ENCODE measurements at regions not wholly inside any gene's neighbourhood (a gene's known extent, or its start where the extent isn't known, plus 50 kb on each side); places are given as distances from the start of the nearest gene placed in this dataset.

DNA sequence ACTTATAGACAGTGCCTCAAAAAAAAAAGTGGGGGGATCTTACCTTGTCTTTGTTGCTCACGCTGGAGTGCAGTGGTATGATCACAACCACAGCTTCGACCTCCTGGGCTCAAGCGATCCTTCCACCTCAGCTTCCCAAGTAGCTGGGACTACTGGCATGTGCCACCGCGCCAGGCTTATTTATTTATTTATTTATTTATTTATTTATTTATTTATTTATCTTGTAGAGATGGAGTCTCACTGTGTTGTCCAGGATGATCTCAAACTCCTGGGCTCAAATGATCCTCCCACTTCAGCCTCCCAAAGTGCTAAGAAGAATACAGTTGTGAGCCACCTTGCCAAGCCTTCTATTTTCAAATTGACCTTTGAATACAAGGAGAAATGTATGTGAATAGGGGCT is 553.0 kb upstream of the BTBD3 start:
- intact Hi-C loops (cut with micrococcal nuclease; ENCODE audit: unreplicated experiment), result no loop called here
- no peaks in the 10 kb centered on the region for H3K9me2 ChIP-seq (ENCODE audit: insufficient read depth, low read length)
- ChIA-PET CTCF (ENCODE audit: unreplicated experiment) (no interaction called here), POLR2A (no interaction called here)
- no peaks in the 10 kb centered on the region for H3K79me2 ChIP-seq (ENCODE audit: insufficient read depth, low read depth, low read length)
- no peak overlapping the region for H3K27ac ChIP-seq (ENCODE audit: low read depth, low read length, poor library complexity, severe bottlenecking)
- H3K4me1 ChIP-seq (ENCODE audit: insufficient read depth, low read length, poor library complexity, severe bottlenecking), result no peaks in the 10 kb centered on the region
- no TSS peak for BruUV-seq (replicated peaks)
- no peaks in the 10 kb centered on the region for H4K20me1 ChIP-seq (ENCODE audit: insufficient read depth, low read length)
- H3K36me3 ChIP-seq (ENCODE audit: insufficient read depth, low read length), result no peaks in the 10 kb centered on the region
- no peak for TF ChIP-seq CTCF (conservative IDR thresholded peaks at IDR 0.05; ENCODE audit: low read length)
- TF ChIP-seq EZH2phosphoT487 (IDR thresholded peaks at IDR 0.05; ENCODE audit: borderline replicate concordance, low read depth, low read length), result no peak
- H2AFZ ChIP-seq (ENCODE audit: low read length), result no peak overlapping the region
- no peak for DNase-seq (ENCODE audit: low spot score)
- no peak overlapping the region for H3K4me3 ChIP-seq (ENCODE audit: low read depth, low read length, poor library complexity, severe bottlenecking)
- no peak overlapping the region for H3K4me2 ChIP-seq (ENCODE audit: low read length)
- H3K9me3 ChIP-seq (ENCODE audit: low read length), result no peaks in the 10 kb centered on the region

DNA sequence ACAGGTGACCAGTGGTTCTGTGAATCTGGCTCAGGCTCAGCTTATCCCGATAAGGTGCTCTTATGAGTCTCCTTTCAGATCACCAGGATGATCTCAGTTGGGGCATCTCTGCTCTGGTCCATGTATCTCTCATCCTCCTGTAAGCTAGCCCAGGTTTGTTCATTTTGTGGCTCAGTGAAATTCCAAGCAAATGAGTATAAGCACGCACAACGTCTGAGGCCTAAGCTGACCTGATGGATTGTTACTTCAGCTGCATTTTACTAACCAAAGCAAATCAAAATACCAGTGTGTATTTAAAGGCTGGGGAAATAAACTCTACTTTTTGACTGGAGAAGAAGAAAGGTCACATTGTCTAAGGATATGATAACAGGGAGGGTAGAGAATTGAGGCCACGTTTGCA is 551.0 kb upstream of the BTBD3 start:
- H3K4me1 ChIP-seq (ENCODE audit: insufficient read depth, low read length, poor library complexity, severe bottlenecking), result no peaks in the 10 kb centered on the region
- no peak for DNase-seq (ENCODE audit: low spot score)

GRCh38 chr20:11368499-11368898 is 549.2 kb upstream of the BTBD3 start:
- no peak for TF ChIP-seq EZH2phosphoT487 (IDR thresholded peaks at IDR 0.05; ENCODE audit: borderline replicate concordance, low read depth, low read length)
- no peak for TF ChIP-seq CTCF (conservative IDR thresholded peaks at IDR 0.05; ENCODE audit: low read length)

More for the DNA sequence above, 551.0 kb upstream of the BTBD3 start:
- no TSS peak for BruUV-seq (replicated peaks)
- TF ChIP-seq EZH2phosphoT487 (IDR thresholded peaks at IDR 0.05; ENCODE audit: borderline replicate concordance, low read depth, low read length) (no peak), CTCF (conservative IDR thresholded peaks at IDR 0.05; ENCODE audit: low read length) (no peak)
- no peak overlapping the region for H3K27ac ChIP-seq (ENCODE audit: low read depth, low read length, poor library complexity, severe bottlenecking)
- H3K9me3 ChIP-seq (ENCODE audit: low read length), result no peaks in the 10 kb centered on the region
- POLR2A ChIA-PET, result no interaction called here
- no peak overlapping the region for H3K4me2 ChIP-seq (ENCODE audit: low read length)
- H3K36me3 ChIP-seq (ENCODE audit: insufficient read depth, low read length), result no peaks in the 10 kb centered on the region
- no peak overlapping the region for H2AFZ ChIP-seq (ENCODE audit: low read length)
- no peaks in the 10 kb centered on the region for H4K20me1 ChIP-seq (ENCODE audit: insufficient read depth, low read length)
- H3K9me2 ChIP-seq (ENCODE audit: insufficient read depth, low read length), result no peaks in the 10 kb centered on the region
- H3K4me3 ChIP-seq (ENCODE audit: low read depth, low read length, poor library complexity, severe bottlenecking), result no peak overlapping the region
- intact Hi-C loops (cut with micrococcal nuclease; ENCODE audit: unreplicated experiment), result no loop called here
- CTCF ChIA-PET (ENCODE audit: unreplicated experiment), result no interaction called here
- no peaks in the 10 kb centered on the region for H3K79me2 ChIP-seq (ENCODE audit: insufficient read depth, low read depth, low read length)

More at GRCh38 chr20:11368499-11368898, 549.2 kb upstream of the BTBD3 start:
- no peaks in the 10 kb centered on the region for H3K9me3 ChIP-seq (ENCODE audit: low read length)
- no peaks in the 10 kb centered on the region for H3K36me3 ChIP-seq (ENCODE audit: insufficient read depth, low read length)
- CTCF ChIA-PET (ENCODE audit: unreplicated experiment), result no interaction called here
- H2AFZ ChIP-seq (ENCODE audit: low read length), result no peak overlapping the region
- POLR2A ChIA-PET, result no interaction called here
- no peaks in the 10 kb centered on the region for H3K9me2 ChIP-seq (ENCODE audit: insufficient read depth, low read length)
- H3K4me2 ChIP-seq (ENCODE audit: low read length), result no peak overlapping the region
- no peaks in the 10 kb centered on the region for H4K20me1 ChIP-seq (ENCODE audit: insufficient read depth, low read length)
- H3K4me1 ChIP-seq (ENCODE audit: insufficient read depth, low read length, poor library complexity, severe bottlenecking), result no peaks in the 10 kb centered on the region
- intact Hi-C loops (cut with micrococcal nuclease; ENCODE audit: unreplicated experiment), result no loop called here
- H3K4me3 ChIP-seq (ENCODE audit: low read depth, low read length, poor library complexity, severe bottlenecking), result no peak overlapping the region
- no TSS peak for BruUV-seq (replicated peaks)
- no peak overlapping the region for H3K27ac ChIP-seq (ENCODE audit: low read depth, low read length, poor library complexity, severe bottlenecking)
- DNase-seq (ENCODE audit: low spot score), result no peak
- no peaks in the 10 kb centered on the region for H3K79me2 ChIP-seq (ENCODE audit: insufficient read depth, low read depth, low read length)
